Endodermal cell (in vitro differentiated cells): ENCODE measurements at regions not wholly inside any gene's neighbourhood (a gene's known extent, or its start where the extent isn't known, plus 50 kb on each side); places are given as distances from the start of the nearest gene placed in this dataset.

Source experiments
- DNase-seq: peaks from one replicate; pipeline ENCODE4 v3.0.0-alpha.2; 2017
- H3K27ac ChIP-seq: 2 replicates; pipeline ENCODE4 v1.5.1; 2013; ENCODE audit warnings: mild to moderate bottlenecking, low read depth, low read length, moderate library complexity
- H3K27me3 ChIP-seq: 2 replicates; pipeline ENCODE4 v1.6.1; 2013; ENCODE audit warnings: mild to moderate bottlenecking, low read length, moderate library complexity; ENCODE audit not compliant: insufficient read depth, control insufficient read depth, poor library complexity, severe bottlenecking
- H3K36me3 ChIP-seq: 2 replicates; pipeline ENCODE4 v1.7.0; 2013; ENCODE audit warnings: mild to moderate bottlenecking, low read length, moderate library complexity; ENCODE audit not compliant: control insufficient read depth, insufficient read depth
- H3K4me1 ChIP-seq: one replicate; pipeline ENCODE4 v1.7.0; 2013; ENCODE audit warnings: low read length; ENCODE audit not compliant: control insufficient read depth, insufficient read depth
- H3K4me3 ChIP-seq: 2 replicates; pipeline ENCODE4 v1.5.1; 2013; ENCODE audit warnings: mild to moderate bottlenecking, low read length, moderate library complexity
- H3K9ac ChIP-seq: 2 replicates; pipeline ENCODE4 v1.6.1; 2013; ENCODE audit warnings: mild to moderate bottlenecking, low read length, moderate library complexity; ENCODE audit not compliant: poor library complexity, severe bottlenecking; ENCODE audit errors: extremely low read depth
- H3K9me3 ChIP-seq: 2 replicates; pipeline ENCODE4 v1.6.1; 2013; ENCODE audit warnings: mild to moderate bottlenecking, low read length, moderate library complexity; ENCODE audit not compliant: control insufficient read depth
- H3K27ac Mint-ChIP-seq: 2 replicates; pipeline ENCODE4 v1.8.0; 2020; ENCODE audit warnings: mixed read lengths
- H3K27me3 Mint-ChIP-seq: 2 replicates; pipeline ENCODE4 v1.8.0; 2021; ENCODE audit warnings: mild to moderate bottlenecking, mixed read lengths; ENCODE audit not compliant: insufficient read depth
- H3K36me3 Mint-ChIP-seq: 2 replicates; pipeline ENCODE4 v1.8.0; 2020; ENCODE audit warnings: low read depth, mixed read lengths
- H3K4me1 Mint-ChIP-seq: 2 replicates; pipeline ENCODE4 v1.8.0; 2020; ENCODE audit warnings: mixed read lengths
- H3K4me3 Mint-ChIP-seq: 2 replicates; pipeline ENCODE4 v1.8.0; 2020; ENCODE audit warnings: mild to moderate bottlenecking, moderate library complexity, mixed read lengths
- H3K9me3 Mint-ChIP-seq: 2 replicates; pipeline ENCODE4 v1.8.0; 2020; ENCODE audit warnings: mild to moderate bottlenecking, mixed read lengths
- WGBS, 2 experiments: methylation state at CpG; one replicate each; pipeline versions ENCODE4 v1.1.5 to v1.1.7; 2013; ENCODE audit warnings: missing lambda C conversion rate in 2 of 2, mixed read lengths in 1 of 2; ENCODE audit not compliant: insufficient coverage in 1 of 2, insufficient read length in 1 of 2; 5-methylcytosine and 5-hydroxymethylcytosine counted together
- TF ChIP-seq, protein P1 (sequence below): fragments of 200-600 bp; sonication (generic); conservative IDR thresholded peaks from 2 replicates; pipeline ENCODE4 v1.5.0; 2021; ENCODE audit warnings: antibody characterized with exemption, mild to moderate bottlenecking

DNA sequence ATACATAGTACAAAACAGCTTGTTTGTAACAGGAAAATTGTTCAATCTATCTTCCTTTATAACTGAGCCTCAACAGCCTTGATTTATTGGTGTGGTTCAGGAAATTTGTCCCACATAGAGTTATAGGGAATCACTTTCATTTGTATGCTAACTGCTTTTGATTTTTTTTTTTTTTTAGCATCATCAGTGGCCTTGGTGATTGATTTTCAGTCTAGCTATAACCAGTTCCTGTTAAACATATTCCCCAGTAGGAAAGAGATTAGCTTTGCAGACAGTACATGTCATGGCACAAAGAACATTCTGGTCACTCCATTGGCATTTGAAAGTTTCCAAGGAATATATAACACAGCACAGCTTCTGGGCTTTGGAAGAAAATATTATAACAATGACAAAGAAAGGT lies 337.3 kb upstream of the TMPO start:
- H3K27ac Mint-ChIP-seq: no peak overlapping the region
- no peaks in the 10 kb centered on the region for H3K9me3 Mint-ChIP-seq
- H3K36me3 ChIP-seq: no peaks in the 10 kb centered on the region
- no peak for DNase-seq
- H3K36me3 Mint-ChIP-seq: no peaks in the 10 kb centered on the region
- TF ChIP-seq, protein P1, sequence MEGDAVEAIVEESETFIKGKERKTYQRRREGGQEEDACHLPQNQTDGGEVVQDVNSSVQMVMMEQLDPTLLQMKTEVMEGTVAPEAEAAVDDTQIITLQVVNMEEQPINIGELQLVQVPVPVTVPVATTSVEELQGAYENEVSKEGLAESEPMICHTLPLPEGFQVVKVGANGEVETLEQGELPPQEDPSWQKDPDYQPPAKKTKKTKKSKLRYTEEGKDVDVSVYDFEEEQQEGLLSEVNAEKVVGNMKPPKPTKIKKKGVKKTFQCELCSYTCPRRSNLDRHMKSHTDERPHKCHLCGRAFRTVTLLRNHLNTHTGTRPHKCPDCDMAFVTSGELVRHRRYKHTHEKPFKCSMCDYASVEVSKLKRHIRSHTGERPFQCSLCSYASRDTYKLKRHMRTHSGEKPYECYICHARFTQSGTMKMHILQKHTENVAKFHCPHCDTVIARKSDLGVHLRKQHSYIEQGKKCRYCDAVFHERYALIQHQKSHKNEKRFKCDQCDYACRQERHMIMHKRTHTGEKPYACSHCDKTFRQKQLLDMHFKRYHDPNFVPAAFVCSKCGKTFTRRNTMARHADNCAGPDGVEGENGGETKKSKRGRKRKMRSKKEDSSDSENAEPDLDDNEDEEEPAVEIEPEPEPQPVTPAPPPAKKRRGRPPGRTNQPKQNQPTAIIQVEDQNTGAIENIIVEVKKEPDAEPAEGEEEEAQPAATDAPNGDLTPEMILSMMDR: no peak
- H3K4me3 Mint-ChIP-seq: no peak overlapping the region
- no peak overlapping the region for H3K27ac ChIP-seq
- peaks cover 5% of the 10 kb centered on the region for H3K4me1 Mint-ChIP-seq
- H3K9me3 ChIP-seq: no peaks in the 10 kb centered on the region
- no peak overlapping the region for H3K4me3 ChIP-seq
- no peaks in the 10 kb centered on the region for H3K27me3 ChIP-seq
- H3K4me1 ChIP-seq: peaks cover 3% of the 10 kb centered on the region
- no peak overlapping the region for H3K9ac ChIP-seq
- no peaks in the 10 kb centered on the region for H3K27me3 Mint-ChIP-seq

DNA sequence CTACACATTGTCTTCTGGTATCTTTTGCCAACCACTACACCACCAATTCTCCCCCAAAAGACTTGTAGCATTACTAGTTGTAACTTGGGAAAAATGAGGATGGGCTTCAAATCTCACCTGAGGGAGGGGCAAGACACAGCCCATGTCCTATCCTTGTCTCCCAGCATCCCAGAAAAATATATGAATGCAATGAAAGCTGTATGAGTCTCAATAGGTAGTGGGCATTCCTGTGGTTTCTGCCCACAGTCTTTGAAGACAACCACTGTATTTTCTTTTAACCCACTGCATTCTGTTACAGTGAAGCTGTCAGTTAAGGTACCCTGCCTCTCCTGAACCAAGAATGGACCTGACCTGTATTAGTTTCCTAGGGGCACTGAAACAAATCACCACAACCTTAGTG lies 336.2 kb upstream of the TMPO start:
- TF ChIP-seq, protein P1: no peak

DNA sequence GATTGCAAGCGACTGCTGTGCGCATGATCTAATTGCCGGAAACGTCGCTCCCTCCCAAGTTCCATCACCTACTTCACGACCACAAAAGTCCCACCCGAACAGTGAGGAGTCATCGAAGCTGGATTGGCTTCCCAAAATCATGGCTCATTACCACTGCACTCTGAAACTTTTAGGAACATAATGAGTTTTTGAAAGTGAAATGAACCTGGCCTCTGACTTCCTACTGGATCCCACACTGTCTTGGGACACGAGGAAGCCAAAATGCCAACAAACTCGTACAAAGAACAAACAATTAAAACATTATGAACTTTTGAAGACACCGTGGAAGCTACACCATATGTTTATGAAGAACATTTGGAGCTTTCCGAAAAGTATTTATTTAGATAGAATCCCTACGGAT lies 334.8 kb upstream of the TMPO start:
- no peaks in the 10 kb centered on the region for H3K36me3 Mint-ChIP-seq
- WGBS, 2 experiments: 95 to 96% methylated on average over 3 to 13 of the region's 13 CpGs

More for the DNA sequence above, 336.2 kb upstream of the TMPO start:
- DNase-seq: no peak
- H3K27ac ChIP-seq: no peak overlapping the region
- no peak overlapping the region for H3K27ac Mint-ChIP-seq
- no peak overlapping the region for H3K4me3 ChIP-seq
- no peak overlapping the region for H3K9ac ChIP-seq
- H3K4me1 ChIP-seq: peaks cover 3% of the 10 kb centered on the region
- H3K4me1 Mint-ChIP-seq: peaks cover 5% of the 10 kb centered on the region
- no peaks in the 10 kb centered on the region for H3K9me3 Mint-ChIP-seq
- no peaks in the 10 kb centered on the region for H3K9me3 ChIP-seq
- no peak overlapping the region for H3K4me3 Mint-ChIP-seq
- H3K36me3 ChIP-seq: no peaks in the 10 kb centered on the region
- H3K36me3 Mint-ChIP-seq: no peaks in the 10 kb centered on the region
- no peaks in the 10 kb centered on the region for H3K27me3 ChIP-seq
- no peaks in the 10 kb centered on the region for H3K27me3 Mint-ChIP-seq

More for the DNA sequence above, 334.8 kb upstream of the TMPO start:
- Histone ChIP-seq H3K27me3 (no peaks in the 10 kb centered on the region), H3K36me3 (no peaks in the 10 kb centered on the region), H3K27ac (no peak overlapping the region), H3K9me3 (no peaks in the 10 kb centered on the region), H3K4me1 (peaks cover 3% of the 10 kb centered on the region), H3K4me3 (no peak overlapping the region), H3K9ac (no peak overlapping the region)
- TF ChIP-seq, protein P1: no peak
- no peaks in the 10 kb centered on the region for H3K27me3 Mint-ChIP-seq
- no peaks in the 10 kb centered on the region for H3K9me3 Mint-ChIP-seq
- H3K4me1 Mint-ChIP-seq: peaks cover 5% of the 10 kb centered on the region
- DNase-seq: no peak
- H3K4me3 Mint-ChIP-seq: no peak overlapping the region
- H3K27ac Mint-ChIP-seq: no peak overlapping the region
